Central memory CD4-positive, alpha-beta T cell (primary cell): ENCODE measurements at regions not wholly inside any gene's neighbourhood (a gene's known extent, or its start where the extent isn't known, plus 50 kb on each side); places are given as distances from the start of the nearest gene placed in this dataset.

ENCODE experiments used
- DNase-seq: peaks from one replicate; pipeline ENCODE4 v3.0.0; 2022

- no peak for DNase-seq
Measured at GRCh38 chr4:18815779-18816173, 794.2 kb upstream of the LCORL start.

- no peak for DNase-seq
Measured at GRCh38 chr4:18815081-18815778, 793.7 kb upstream of the LCORL start.

GRCh38 chr4:18813771-18814170 is 792.2 kb upstream of the LCORL start:
- DNase-seq: no peak

GRCh38 chr4:18813055-18813454 is 791.5 kb upstream of the LCORL start:
- no peak for DNase-seq

- no peak for DNase-seq
Measured at GRCh38 chr4:18803781-18804180, 782.2 kb upstream of the LCORL start.

- no peak for DNase-seq
Measured at GRCh38 chr4:18798123-18798522, 776.6 kb upstream of the LCORL start.

GRCh38 chr4:18795794-18796193 is 774.2 kb upstream of the LCORL start:
- DNase-seq: no peak

GRCh38 chr4:18777190-18777930 is 755.8 kb upstream of the LCORL start:
- no peak for DNase-seq

GRCh38 chr4:18767921-18768320 is 746.4 kb upstream of the LCORL start:
- DNase-seq: no peak

GRCh38 chr4:18756671-18757070 is 735.1 kb upstream of the LCORL start:
- no peak for DNase-seq

GRCh38 chr4:18754180-18754579 is 732.6 kb upstream of the LCORL start:
- DNase-seq: no peak

- DNase-seq: no peak
Measured at GRCh38 chr4:18751083-18751482, 729.5 kb upstream of the LCORL start.

GRCh38 chr4:18749391-18749790 is 727.8 kb upstream of the LCORL start:
- DNase-seq: no peak

- no peak for DNase-seq
Measured at GRCh38 chr4:18736551-18736950, 715.0 kb upstream of the LCORL start.

- DNase-seq: no peak
Measured at GRCh38 chr4:18735740-18736268, 714.2 kb upstream of the LCORL start.

- DNase-seq: no peak
Measured at GRCh38 chr4:18734405-18734804, 712.9 kb upstream of the LCORL start.

GRCh38 chr4:18733961-18734360 is 712.4 kb upstream of the LCORL start:
- no peak for DNase-seq

GRCh38 chr4:18722748-18723191 is 701.2 kb upstream of the LCORL start:
- DNase-seq: no peak

GRCh38 chr4:18698119-18698883 is 676.7 kb upstream of the LCORL start:
- no peak for DNase-seq

GRCh38 chr4:18695733-18696527 is 674.4 kb upstream of the LCORL start:
- no peak for DNase-seq

- no peak for DNase-seq
Measured at GRCh38 chr4:18691431-18692200, 670.1 kb upstream of the LCORL start.
